ENCODE measurements at regions not wholly inside any gene's neighbourhood (a gene's known extent, or its start where the extent isn't known, plus 50 kb on each side); places are given as distances from the start of the nearest gene placed in this dataset.

DNA sequence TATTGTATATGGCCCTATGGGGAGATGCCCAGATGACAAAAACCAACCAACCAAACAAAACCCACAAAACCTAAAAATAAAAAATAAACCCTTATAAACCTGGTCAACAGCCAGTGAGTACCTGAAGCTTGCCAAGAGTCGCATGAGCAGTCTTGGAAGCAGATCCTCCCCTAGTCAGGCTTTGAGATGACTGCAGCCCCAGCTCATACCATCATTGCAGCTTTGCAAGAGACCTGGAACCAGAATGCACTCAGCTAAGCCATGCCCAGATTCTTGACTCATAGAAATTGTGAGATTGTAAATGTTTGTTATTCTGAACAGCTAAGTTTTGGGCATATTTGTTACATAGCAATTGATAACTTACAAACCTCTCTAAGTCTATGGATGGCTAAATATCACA is 326.8 kb downstream of the HLX start:
- H3K36me3 ChIP-seq = no peaks in the 10 kb centered on the region
- DNase-seq = no peak
- H3K4me3 ChIP-seq = no peak overlapping the region
- intact Hi-C loops (cut with DNase I) = loop anchor here in 1 of 2 donors (10.0 kb wide), 1 partner anchor 331 kb away; the partner anchor contains the start of gene HLX
- H3K4me1 ChIP-seq = peaks cover 5 to 13% of the 10 kb centered on the region in 2 donors
- no peak overlapping the region for H3K27ac ChIP-seq
- H3K27me3 ChIP-seq = no peaks in the 10 kb centered on the region
- no peak for ATAC-seq
- TF ChIP-seq, protein P1, sequence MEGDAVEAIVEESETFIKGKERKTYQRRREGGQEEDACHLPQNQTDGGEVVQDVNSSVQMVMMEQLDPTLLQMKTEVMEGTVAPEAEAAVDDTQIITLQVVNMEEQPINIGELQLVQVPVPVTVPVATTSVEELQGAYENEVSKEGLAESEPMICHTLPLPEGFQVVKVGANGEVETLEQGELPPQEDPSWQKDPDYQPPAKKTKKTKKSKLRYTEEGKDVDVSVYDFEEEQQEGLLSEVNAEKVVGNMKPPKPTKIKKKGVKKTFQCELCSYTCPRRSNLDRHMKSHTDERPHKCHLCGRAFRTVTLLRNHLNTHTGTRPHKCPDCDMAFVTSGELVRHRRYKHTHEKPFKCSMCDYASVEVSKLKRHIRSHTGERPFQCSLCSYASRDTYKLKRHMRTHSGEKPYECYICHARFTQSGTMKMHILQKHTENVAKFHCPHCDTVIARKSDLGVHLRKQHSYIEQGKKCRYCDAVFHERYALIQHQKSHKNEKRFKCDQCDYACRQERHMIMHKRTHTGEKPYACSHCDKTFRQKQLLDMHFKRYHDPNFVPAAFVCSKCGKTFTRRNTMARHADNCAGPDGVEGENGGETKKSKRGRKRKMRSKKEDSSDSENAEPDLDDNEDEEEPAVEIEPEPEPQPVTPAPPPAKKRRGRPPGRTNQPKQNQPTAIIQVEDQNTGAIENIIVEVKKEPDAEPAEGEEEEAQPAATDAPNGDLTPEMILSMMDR (IDR thresholded peaks at IDR 0.05) = no peak
- no peaks in the 10 kb centered on the region for H3K9me3 ChIP-seq

DNA sequence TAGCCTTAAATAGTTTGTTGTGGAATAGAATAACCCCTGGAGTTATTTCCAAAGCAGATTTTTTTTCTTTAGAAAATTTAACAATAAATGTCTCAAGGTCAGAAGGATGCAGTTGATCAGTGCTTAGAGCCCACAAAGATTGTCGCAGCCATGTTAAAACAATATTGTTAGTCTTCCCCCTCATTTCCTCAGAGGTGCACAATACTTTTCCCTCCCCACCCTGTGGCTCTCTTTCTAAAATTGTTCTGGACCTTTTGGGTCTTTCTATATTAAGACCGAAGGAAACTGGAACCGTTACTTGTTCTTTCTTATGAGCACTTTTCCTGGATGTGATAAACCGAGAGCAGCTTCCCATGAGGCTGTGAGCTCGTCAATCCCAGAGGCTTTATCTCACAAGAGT is 333.7 kb downstream of the HLX start:
- intact Hi-C loops (cut with DNase I) = no loop called here
- Histone ChIP-seq H3K4me1 (no peaks in the 10 kb centered on the region), H3K9me3 (no peaks in the 10 kb centered on the region), H3K4me3 (no peak overlapping the region), H3K27me3 (no peaks in the 10 kb centered on the region), H3K36me3 (no peaks in the 10 kb centered on the region), H3K27ac (no peak overlapping the region)
- TF ChIP-seq, protein P1 (IDR thresholded peaks at IDR 0.05) = no peak
- ATAC-seq (no peak), DNase-seq (no peak)

DNA sequence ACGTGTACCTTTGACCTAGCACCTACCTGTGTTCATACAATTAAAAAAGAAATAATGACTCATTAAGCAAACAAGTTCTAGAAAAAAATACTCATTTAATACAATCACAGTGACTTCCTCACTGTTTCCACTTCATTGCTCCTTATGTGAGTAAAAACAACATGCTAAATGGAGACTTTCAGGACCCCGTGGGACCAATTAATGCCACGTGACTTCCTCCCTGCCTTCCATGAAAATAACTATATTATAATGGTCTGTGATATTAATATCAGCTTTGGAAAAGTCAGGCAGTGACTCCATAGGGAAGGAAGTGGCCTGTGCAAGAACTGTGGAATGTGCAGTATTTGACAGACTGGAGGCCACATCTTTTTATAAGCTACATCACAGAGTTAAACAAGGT is 337.8 kb downstream of the HLX start:
- Histone ChIP-seq H3K36me3 (no peaks in the 10 kb centered on the region), H3K27ac (no peak overlapping the region), H3K27me3 (no peaks in the 10 kb centered on the region), H3K4me1 (no peaks in the 10 kb centered on the region), H3K4me3 (no peak overlapping the region), H3K9me3 (no peaks in the 10 kb centered on the region)
- peak in 1 of 4 donors; percentile 19 for DNase-seq
- intact Hi-C loops (cut with DNase I) = no loop called here
- no peak for ATAC-seq
- TF ChIP-seq, protein P1 (IDR thresholded peaks at IDR 0.05) = no peak

DNA sequence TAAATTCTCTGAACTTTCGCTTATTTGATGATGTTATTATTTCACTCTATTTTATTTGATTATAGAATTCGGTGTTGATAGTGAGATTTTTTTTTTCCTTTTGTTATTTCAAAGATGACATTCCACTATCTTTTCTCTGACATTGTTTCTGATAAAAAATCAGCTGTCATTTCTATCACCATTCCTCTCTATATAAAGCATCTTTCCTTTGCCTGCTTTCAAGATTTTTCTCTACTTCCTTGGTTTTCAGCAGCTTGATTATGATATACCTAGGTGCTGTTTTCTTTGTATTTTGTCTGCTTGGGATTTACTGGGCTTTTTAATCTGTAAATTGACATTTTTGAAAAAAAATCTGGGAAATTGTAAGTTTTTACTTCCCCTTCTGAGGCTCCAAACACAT is 344.0 kb downstream of the HLX start:
- Histone ChIP-seq H3K27me3 (no peaks in the 10 kb centered on the region), H3K4me1 (no peaks in the 10 kb centered on the region), H3K36me3 (no peaks in the 10 kb centered on the region), H3K4me3 (no peak overlapping the region), H3K9me3 (peaks cover 0 to 19% of the 10 kb centered on the region in 2 donors), H3K27ac (no peak overlapping the region)
- intact Hi-C loops (cut with DNase I) = no loop called here
- ATAC-seq = no peak
- TF ChIP-seq, protein P1 (IDR thresholded peaks at IDR 0.05) = no peak
- no peak for DNase-seq

DNA sequence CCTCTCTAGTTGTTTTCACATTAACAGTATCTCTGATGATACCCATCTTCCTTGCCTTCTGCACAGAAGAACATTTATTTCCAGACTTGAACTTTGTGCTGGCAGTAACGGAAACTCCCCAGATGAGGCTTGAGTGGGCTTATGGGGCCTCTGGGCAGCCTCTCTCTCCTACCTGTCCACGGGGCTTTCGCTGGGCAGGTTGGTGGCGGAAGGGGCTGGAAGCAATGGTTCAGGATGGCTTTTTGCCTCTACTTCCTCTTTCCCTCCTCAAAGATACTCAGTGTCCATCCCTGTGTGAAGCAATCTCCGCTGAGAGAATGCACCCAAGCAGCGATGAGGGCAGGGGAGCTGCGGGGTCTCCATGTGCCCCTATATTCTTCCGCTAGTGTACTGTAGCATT is 348.2 kb downstream of the HLX start:
- no peak for ATAC-seq
- no peaks in the 10 kb centered on the region for H3K27me3 ChIP-seq

More for the DNA sequence above, 348.2 kb downstream of the HLX start:
- no peak overlapping the region for H3K27ac ChIP-seq
- no peaks in the 10 kb centered on the region for H3K36me3 ChIP-seq
- intact Hi-C loops (cut with DNase I) = no loop called here
- H3K9me3 ChIP-seq = peaks cover 0 to 19% of the 10 kb centered on the region in 2 donors
- TF ChIP-seq, protein P1 (IDR thresholded peaks at IDR 0.05) = no peak
- no peak for DNase-seq
- no peak overlapping the region for H3K4me3 ChIP-seq
- H3K4me1 ChIP-seq = peaks cover 0 to 4% of the 10 kb centered on the region in 2 donors

Data from left lung (tissue), 4 donors.